ENCODE measurements at regions not wholly inside any gene's neighbourhood (a gene's known extent, or its start where the extent isn't known, plus 50 kb on each side); places are given as distances from the start of the nearest gene placed in this dataset.
"Not testable (repeated sequence)": the region's sequence is repeated elsewhere in the genome, so short reads cannot be mapped to it uniquely, and the experiment has no call there.

- no peak for DNase-seq
- Histone ChIP-seq H3K9me3 (peaks cover 0 to 3% (median 0%) of the 10 kb centered on the region in 8 donors), H3K36me3 (no peaks in the 10 kb centered on the region), H3K4me3 (no peak overlapping the region), H3K4me1 (peaks cover 0 to 13% (median 2%) of the 10 kb centered on the region in 6 donors), H3K27me3 (replicated peaks in 1 of 7) (no peaks in the 10 kb centered on the region), H3K27ac (no peak overlapping the region)
- intact Hi-C loops (cut with DNase I; ENCODE audit: low total_unique reads), result no loop called here
- 48 to 76% (median 71%) methylated on average over 1 of the region's 1 CpG for WGBS, 5 donors
- TF ChIP-seq POLR2A (IDR thresholded peaks at IDR 0.05) (no peak), POLR2AphosphoS5 (IDR thresholded peaks at IDR 0.05) (no peak), CTCF (IDR thresholded peaks at IDR 0.05 in 8 of 11, conservative IDR thresholded peaks at IDR 0.05 in 3 of 11) (no peak)
Measured at GRCh38 chr5:100709771-100710170, 174.6 kb downstream of the FAM174A start.

GRCh38 chr5:100714780-100715179 is 179.6 kb downstream of the FAM174A start:
- H3K9me3 ChIP-seq; intact Hi-C loops (cut with DNase I; ENCODE audit: low total_unique reads); H3K4me1 ChIP-seq; H3K4me3 ChIP-seq; H3K36me3 ChIP-seq; DNase-seq; H3K27me3 ChIP-seq (replicated peaks in 1 of 7); H3K27ac ChIP-seq: not testable (repeated sequence)
- WGBS, 5 donors, result 46 to 60% (median 54%) methylated on average over 2 of the region's 2 CpGs

- intact Hi-C loops (cut with DNase I; ENCODE audit: low total_unique reads), result no loop called here
- no peak overlapping the region for H3K27ac ChIP-seq
Measured at GRCh38 chr5:100722657-100723056, 180.4 kb downstream of the ST8SIA4 start.

GRCh38 chr5:100723229-100723628 is 179.9 kb downstream of the ST8SIA4 start:
- Histone ChIP-seq H3K9me3 (no peaks in the 10 kb centered on the region), H3K4me3 (no peak overlapping the region), H3K27ac (no peak overlapping the region), H3K27me3 (replicated peaks in 1 of 7) (no peaks in the 10 kb centered on the region), H3K36me3 (no peaks in the 10 kb centered on the region), H3K4me1 (no peaks in the 10 kb centered on the region)
- no peak for DNase-seq
- intact Hi-C loops (cut with DNase I; ENCODE audit: low total_unique reads), result no loop called here
- TF ChIP-seq POLR2AphosphoS5 (IDR thresholded peaks at IDR 0.05) (no peak), CTCF (IDR thresholded peaks at IDR 0.05 in 8 of 11, conservative IDR thresholded peaks at IDR 0.05 in 3 of 11) (no peak), POLR2A (IDR thresholded peaks at IDR 0.05) (no peak)

More at GRCh38 chr5:100722657-100723056, 180.4 kb downstream of the ST8SIA4 start:
- no peaks in the 10 kb centered on the region for H3K4me1 ChIP-seq
- no peak for TF ChIP-seq CTCF (IDR thresholded peaks at IDR 0.05 in 8 of 11, conservative IDR thresholded peaks at IDR 0.05 in 3 of 11)
- TF ChIP-seq POLR2AphosphoS5 (IDR thresholded peaks at IDR 0.05), result no peak
- TF ChIP-seq POLR2A (IDR thresholded peaks at IDR 0.05), result no peak
- H3K27me3 ChIP-seq (replicated peaks in 1 of 7), result no peaks in the 10 kb centered on the region
- H3K36me3 ChIP-seq, result no peaks in the 10 kb centered on the region
- no peaks in the 10 kb centered on the region for H3K9me3 ChIP-seq
- DNase-seq, result no peak
- H3K4me3 ChIP-seq, result no peak overlapping the region

- Histone ChIP-seq H3K27me3 (replicated peaks in 1 of 7) (no peaks in the 10 kb centered on the region), H3K27ac (no peak overlapping the region), H3K9me3 (no peaks in the 10 kb centered on the region), H3K4me1 (peaks cover 0 to 2% (median 0%) of the 10 kb centered on the region in 6 donors), H3K36me3 (no peaks in the 10 kb centered on the region), H3K4me3 (no peak overlapping the region)
- intact Hi-C loops (cut with DNase I; ENCODE audit: low total_unique reads), result no loop called here
- WGBS, 5 donors, result 81 to 87% (median 84%) methylated on average over 2 of the region's 2 CpGs
- no peak for DNase-seq
- TF ChIP-seq POLR2AphosphoS5 (IDR thresholded peaks at IDR 0.05) (no peak), POLR2A (IDR thresholded peaks at IDR 0.05) (no peak)
Measured at GRCh38 chr5:100726116-100726515, 177.0 kb downstream of the ST8SIA4 start.
